Smooth muscle cell (in vitro differentiated cells): ENCODE measurements at regions not wholly inside any gene's neighbourhood (a gene's known extent, or its start where the extent isn't known, plus 50 kb on each side); places are given as distances from the start of the nearest gene placed in this dataset.

ENCODE experiments used
- DNase-seq: peaks from one replicate; lab custom pipeline; 2025; ENCODE audit not compliant: unreplicated experiment; lab: John Stamatoyannopoulos, UW
- H2AFZ ChIP-seq: fragments of 200-600 bp; sonication (generic); 2 replicates; pipeline ENCODE4 v1.6.0; 2016; ENCODE audit warnings: antibody characterized with exemption, low read depth, mild to moderate bottlenecking
- H3F3A ChIP-seq: fragments of 200-600 bp; sonication (generic); 2 replicates; pipeline ENCODE4 v1.6.0; 2017; ENCODE audit warnings: antibody characterized with exemption, low read depth
- H3K27ac ChIP-seq: fragments of 200-600 bp; sonication (generic); 2 replicates; pipeline ENCODE4 v1.5.1; 2016; ENCODE audit warnings: low read depth, mild to moderate bottlenecking
- H3K27me3 ChIP-seq: fragments of 200-600 bp; sonication (generic); 2 replicates; pipeline ENCODE4 v1.6.1; 2016; ENCODE audit warnings: low read depth, mild to moderate bottlenecking
- H3K36me3 ChIP-seq: fragments of 200-600 bp; sonication (generic); 2 replicates; pipeline ENCODE4 v1.5.1; 2016; ENCODE audit warnings: low read depth
- H3K4me1 ChIP-seq: fragments of 200-600 bp; sonication (generic); 2 replicates; pipeline ENCODE4 v1.5.1; 2016; ENCODE audit warnings: low read depth
- H3K4me2 ChIP-seq: fragments of 200-600 bp; sonication (generic); 2 replicates; pipeline ENCODE4 v1.6.0; 2016; ENCODE audit warnings: mild to moderate bottlenecking
- H3K4me3 ChIP-seq: fragments of 200-600 bp; sonication (generic); 2 replicates; pipeline ENCODE4 v1.5.1; 2016; ENCODE audit warnings: mild to moderate bottlenecking
- H3K79me2 ChIP-seq: fragments of 200-600 bp; sonication (generic); 2 replicates; pipeline ENCODE4 v1.6.0; 2016; ENCODE audit warnings: low read depth, mild to moderate bottlenecking
- H3K9ac ChIP-seq: fragments of 200-600 bp; sonication (generic); 2 replicates; pipeline ENCODE4 v1.6.0; 2016; ENCODE audit warnings: low read depth
- H3K9me3 ChIP-seq: fragments of 200-600 bp; sonication (generic); replicated peaks from 2 replicates; pipeline ENCODE4 v1.5.1; 2016; ENCODE audit warnings: low read depth
- H4K20me1 ChIP-seq: fragments of 200-600 bp; sonication (generic); 2 replicates; pipeline ENCODE4 v1.6.0; 2016; ENCODE audit warnings: low read depth
- WGBS: methylation state at CpG from one replicate; pipeline ENCODE4 v1.1.7; 2016; ENCODE audit warnings: low lambda C conversion rate; 5-methylcytosine and 5-hydroxymethylcytosine counted together
- TF ChIP-seq, protein P1 (sequence below): fragments of 200-600 bp; sonication (generic); IDR thresholded peaks from 2 replicates; pipeline ENCODE4 v1.5.1; 2017; ENCODE audit warnings: borderline replicate concordance, mild to moderate bottlenecking, antibody characterized with exemption; ENCODE audit not compliant: insufficient read depth, poor library complexity, severe bottlenecking

DNA sequence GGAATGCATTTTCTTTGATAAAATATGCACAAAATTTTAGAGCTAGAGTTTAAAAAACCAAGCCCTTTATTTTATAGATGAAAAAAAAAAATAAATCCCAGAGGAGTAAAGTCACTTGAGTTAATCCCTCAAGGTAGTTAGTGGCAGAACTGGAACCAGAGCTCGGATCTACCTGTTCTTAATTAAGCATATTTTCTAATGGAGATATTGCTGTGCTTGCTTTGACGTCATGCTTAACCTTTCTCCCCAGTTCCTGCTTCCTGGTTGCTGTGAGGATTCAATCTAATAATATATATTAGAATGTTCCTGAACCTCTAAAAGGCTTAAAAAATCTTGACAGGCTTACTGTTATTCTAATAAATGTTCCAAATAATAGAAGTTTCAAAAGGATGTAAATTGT is 300.6 kb upstream of the KLF12 start:
- Histone ChIP-seq H3K4me3 (no peak overlapping the region), H3K9me3 (no peaks in the 10 kb centered on the region), H3K27me3 (no peaks in the 10 kb centered on the region), H3K4me2 (no peak overlapping the region), H3K79me2 (no peaks in the 10 kb centered on the region), H3F3A (no peaks in the 10 kb centered on the region), H3K4me1 (no peaks in the 10 kb centered on the region), H3K27ac (no peak overlapping the region), H3K36me3 (no peaks in the 10 kb centered on the region), H3K9ac (no peak overlapping the region), H4K20me1 (no peaks in the 10 kb centered on the region), H2AFZ (no peak overlapping the region)
- no peak for DNase-seq
- TF ChIP-seq, protein P1, sequence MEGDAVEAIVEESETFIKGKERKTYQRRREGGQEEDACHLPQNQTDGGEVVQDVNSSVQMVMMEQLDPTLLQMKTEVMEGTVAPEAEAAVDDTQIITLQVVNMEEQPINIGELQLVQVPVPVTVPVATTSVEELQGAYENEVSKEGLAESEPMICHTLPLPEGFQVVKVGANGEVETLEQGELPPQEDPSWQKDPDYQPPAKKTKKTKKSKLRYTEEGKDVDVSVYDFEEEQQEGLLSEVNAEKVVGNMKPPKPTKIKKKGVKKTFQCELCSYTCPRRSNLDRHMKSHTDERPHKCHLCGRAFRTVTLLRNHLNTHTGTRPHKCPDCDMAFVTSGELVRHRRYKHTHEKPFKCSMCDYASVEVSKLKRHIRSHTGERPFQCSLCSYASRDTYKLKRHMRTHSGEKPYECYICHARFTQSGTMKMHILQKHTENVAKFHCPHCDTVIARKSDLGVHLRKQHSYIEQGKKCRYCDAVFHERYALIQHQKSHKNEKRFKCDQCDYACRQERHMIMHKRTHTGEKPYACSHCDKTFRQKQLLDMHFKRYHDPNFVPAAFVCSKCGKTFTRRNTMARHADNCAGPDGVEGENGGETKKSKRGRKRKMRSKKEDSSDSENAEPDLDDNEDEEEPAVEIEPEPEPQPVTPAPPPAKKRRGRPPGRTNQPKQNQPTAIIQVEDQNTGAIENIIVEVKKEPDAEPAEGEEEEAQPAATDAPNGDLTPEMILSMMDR: no peak
- WGBS: 76% methylated on average over 2 of the region's 2 CpGs

DNA sequence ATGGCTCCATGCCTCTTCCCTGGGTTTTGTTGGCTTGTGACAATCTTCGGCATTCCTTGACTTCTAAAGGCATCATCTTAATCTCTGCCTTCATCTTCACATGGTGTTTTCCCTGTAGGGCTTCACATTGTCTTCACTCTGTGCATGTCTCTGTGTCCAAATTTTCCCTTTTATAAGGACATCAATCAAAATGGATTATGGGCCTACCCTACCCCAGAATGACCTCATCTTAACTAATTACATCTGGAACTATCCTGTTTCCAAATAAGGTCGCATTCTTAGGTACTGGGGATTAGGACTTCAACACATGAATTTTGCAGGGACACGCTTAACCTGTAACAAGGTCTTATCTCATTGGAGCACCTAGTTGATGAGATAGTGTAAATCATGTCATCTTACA is 290.3 kb upstream of the KLF12 start:
- Histone ChIP-seq H2AFZ (no peak overlapping the region), H3K36me3 (no peaks in the 10 kb centered on the region), H3K27ac (no peak overlapping the region), H3K4me2 (no peak overlapping the region), H3K9me3 (no peaks in the 10 kb centered on the region), H3K4me1 (no peaks in the 10 kb centered on the region), H4K20me1 (no peaks in the 10 kb centered on the region), H3K4me3 (no peak overlapping the region), H3K9ac (no peak overlapping the region), H3F3A (no peaks in the 10 kb centered on the region), H3K27me3 (no peaks in the 10 kb centered on the region), H3K79me2 (no peaks in the 10 kb centered on the region)
- 92% methylated on average over 3 of the region's 3 CpGs for WGBS
- TF ChIP-seq, protein P1: no peak
- no peak for DNase-seq

DNA sequence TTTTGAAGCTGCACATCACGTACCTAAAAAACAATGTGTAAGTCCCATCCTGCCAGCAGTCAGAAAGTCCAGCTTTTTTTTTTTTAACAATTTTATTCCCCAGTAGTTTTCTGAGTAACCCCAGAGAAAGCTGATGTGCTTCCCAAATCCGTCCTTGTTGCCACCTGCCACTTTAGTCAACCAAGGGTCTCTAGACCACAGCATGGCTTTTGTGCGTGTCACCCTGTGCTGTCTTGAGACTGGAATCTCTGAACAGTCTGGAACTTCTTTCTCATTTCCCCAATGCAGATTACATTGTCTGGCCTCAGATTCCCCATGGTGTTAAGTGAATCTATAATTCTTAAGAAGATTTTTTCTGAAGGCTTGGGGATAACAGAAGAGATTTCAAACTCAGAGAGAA is 289.2 kb upstream of the KLF12 start:
- no peak overlapping the region for H2AFZ ChIP-seq
- no peak overlapping the region for H3K27ac ChIP-seq
- H3K4me2 ChIP-seq: no peak overlapping the region
- no peak overlapping the region for H3K9ac ChIP-seq
- H4K20me1 ChIP-seq: no peaks in the 10 kb centered on the region
- TF ChIP-seq, protein P1: no peak
- 60% methylated on average over 3 of the region's 3 CpGs for WGBS
- H3K4me1 ChIP-seq: no peaks in the 10 kb centered on the region
- no peaks in the 10 kb centered on the region for H3K27me3 ChIP-seq
- H3K79me2 ChIP-seq: no peaks in the 10 kb centered on the region
- no peak overlapping the region for H3K4me3 ChIP-seq
- H3F3A ChIP-seq: no peaks in the 10 kb centered on the region
- H3K9me3 ChIP-seq: no peaks in the 10 kb centered on the region
- no peaks in the 10 kb centered on the region for H3K36me3 ChIP-seq
- DNase-seq: no peak

DNA sequence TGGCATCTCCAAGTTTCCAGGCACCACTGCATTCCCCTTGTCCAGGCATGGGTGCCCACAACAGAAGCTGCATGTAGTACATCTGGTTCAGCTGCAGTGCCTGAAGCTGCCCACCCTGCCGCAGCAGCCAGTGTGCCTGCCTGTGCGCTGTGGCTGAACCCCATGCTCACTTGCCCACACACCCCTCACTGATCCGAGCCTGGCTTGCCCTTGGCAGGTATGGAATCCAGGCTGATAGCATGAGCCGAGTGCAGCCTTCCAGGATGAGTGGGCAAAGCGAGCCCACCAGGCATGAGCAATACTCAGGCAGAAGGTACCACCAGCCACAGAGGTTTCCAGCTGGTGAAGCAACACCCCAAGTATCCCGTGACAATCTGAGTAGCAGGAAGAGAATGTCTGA is 280.3 kb upstream of the KLF12 start:
- no peak for DNase-seq
- H3K4me1 ChIP-seq: no peaks in the 10 kb centered on the region
- no peaks in the 10 kb centered on the region for H3K36me3 ChIP-seq
- no peaks in the 10 kb centered on the region for H4K20me1 ChIP-seq
- no peaks in the 10 kb centered on the region for H3K79me2 ChIP-seq
- TF ChIP-seq, protein P1: no peak
- no peak overlapping the region for H3K27ac ChIP-seq
- H3K9ac ChIP-seq: no peak overlapping the region
- no peaks in the 10 kb centered on the region for H3F3A ChIP-seq
- WGBS: 84% methylated on average over 6 of the region's 6 CpGs
- H3K9me3 ChIP-seq: no peaks in the 10 kb centered on the region
- H3K4me3 ChIP-seq: no peak overlapping the region
- no peak overlapping the region for H2AFZ ChIP-seq
- peaks cover 4% of the 10 kb centered on the region for H3K27me3 ChIP-seq
- H3K4me2 ChIP-seq: no peak overlapping the region
